DOHH2 (cell line): ENCODE measurements at regions not wholly inside any gene's neighbourhood (a gene's known extent, or its start where the extent isn't known, plus 50 kb on each side); places are given as distances from the start of the nearest gene placed in this dataset.
"Not testable (repeated sequence)": the region's sequence is repeated elsewhere in the genome, so short reads cannot be mapped to it uniquely, and the experiment has no call there.

Source experiments
- EZH2phosphoT487 ChIP-seq: fragments of 200-600 bp; sonication (generic); IDR thresholded peaks from 2 replicates; pipeline ENCODE4 v1.6.1; 2017; ENCODE audit warnings: borderline replicate concordance, mild to moderate bottlenecking, antibody characterized with exemption, low read length, moderate library complexity, mixed read lengths
- TF ChIP-seq, protein P1 (sequence below): fragments of 200-600 bp; sonication (generic); IDR thresholded peaks from one replicate; pipeline ENCODE4 v1.5.1; 2014; ENCODE audit warnings: antibody characterized with exemption, mild to moderate bottlenecking, low read depth, low read length; ENCODE audit not compliant: poor library complexity, severe bottlenecking

DNA sequence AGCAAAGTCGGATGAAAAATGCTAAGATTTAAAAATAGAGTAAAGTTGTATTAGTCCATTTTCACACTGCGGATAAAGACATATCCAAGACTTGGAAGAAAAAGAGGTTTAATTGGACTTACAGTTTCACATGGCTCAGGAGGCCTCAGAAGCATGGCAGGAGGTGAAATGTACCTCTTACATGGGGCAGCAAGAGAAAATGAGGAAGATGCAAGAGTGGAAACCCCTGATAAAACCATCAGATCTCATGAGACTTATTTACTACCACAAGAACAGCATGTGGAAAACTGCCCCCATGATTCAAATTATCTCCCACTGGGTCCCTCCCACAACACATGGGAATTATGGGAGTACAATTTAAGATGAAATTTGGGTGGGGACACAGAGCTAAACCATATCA, 391.7 kb downstream of the PTPRC start:
- TF ChIP-seq, protein P1, sequence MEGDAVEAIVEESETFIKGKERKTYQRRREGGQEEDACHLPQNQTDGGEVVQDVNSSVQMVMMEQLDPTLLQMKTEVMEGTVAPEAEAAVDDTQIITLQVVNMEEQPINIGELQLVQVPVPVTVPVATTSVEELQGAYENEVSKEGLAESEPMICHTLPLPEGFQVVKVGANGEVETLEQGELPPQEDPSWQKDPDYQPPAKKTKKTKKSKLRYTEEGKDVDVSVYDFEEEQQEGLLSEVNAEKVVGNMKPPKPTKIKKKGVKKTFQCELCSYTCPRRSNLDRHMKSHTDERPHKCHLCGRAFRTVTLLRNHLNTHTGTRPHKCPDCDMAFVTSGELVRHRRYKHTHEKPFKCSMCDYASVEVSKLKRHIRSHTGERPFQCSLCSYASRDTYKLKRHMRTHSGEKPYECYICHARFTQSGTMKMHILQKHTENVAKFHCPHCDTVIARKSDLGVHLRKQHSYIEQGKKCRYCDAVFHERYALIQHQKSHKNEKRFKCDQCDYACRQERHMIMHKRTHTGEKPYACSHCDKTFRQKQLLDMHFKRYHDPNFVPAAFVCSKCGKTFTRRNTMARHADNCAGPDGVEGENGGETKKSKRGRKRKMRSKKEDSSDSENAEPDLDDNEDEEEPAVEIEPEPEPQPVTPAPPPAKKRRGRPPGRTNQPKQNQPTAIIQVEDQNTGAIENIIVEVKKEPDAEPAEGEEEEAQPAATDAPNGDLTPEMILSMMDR, result not testable (repeated sequence)
- TF ChIP-seq EZH2phosphoT487, result not testable (repeated sequence)
